OCI-LY7 (cell line): ENCODE measurements at regions not wholly inside any gene's neighbourhood (a gene's known extent, or its start where the extent isn't known, plus 50 kb on each side); places are given as distances from the start of the nearest gene placed in this dataset.

Experiments
- EZH2phosphoT487 ChIP-seq: fragments of 200-600 bp; sonication (generic); IDR thresholded peaks from 2 replicates; pipeline ENCODE4 v1.6.1; 2018; ENCODE audit warnings: low read depth, borderline replicate concordance, mild to moderate bottlenecking, mixed run types, antibody characterized with exemption, low read length, moderate library complexity, mixed read lengths
- TF ChIP-seq, protein P1 (sequence below): fragments of 200-600 bp; sonication (generic); conservative IDR thresholded peaks from 2 replicates; pipeline ENCODE4 v1.5.1; 2014; ENCODE audit warnings: mild to moderate bottlenecking, antibody characterized with exemption, low read length, moderate library complexity, mixed read lengths

DNA sequence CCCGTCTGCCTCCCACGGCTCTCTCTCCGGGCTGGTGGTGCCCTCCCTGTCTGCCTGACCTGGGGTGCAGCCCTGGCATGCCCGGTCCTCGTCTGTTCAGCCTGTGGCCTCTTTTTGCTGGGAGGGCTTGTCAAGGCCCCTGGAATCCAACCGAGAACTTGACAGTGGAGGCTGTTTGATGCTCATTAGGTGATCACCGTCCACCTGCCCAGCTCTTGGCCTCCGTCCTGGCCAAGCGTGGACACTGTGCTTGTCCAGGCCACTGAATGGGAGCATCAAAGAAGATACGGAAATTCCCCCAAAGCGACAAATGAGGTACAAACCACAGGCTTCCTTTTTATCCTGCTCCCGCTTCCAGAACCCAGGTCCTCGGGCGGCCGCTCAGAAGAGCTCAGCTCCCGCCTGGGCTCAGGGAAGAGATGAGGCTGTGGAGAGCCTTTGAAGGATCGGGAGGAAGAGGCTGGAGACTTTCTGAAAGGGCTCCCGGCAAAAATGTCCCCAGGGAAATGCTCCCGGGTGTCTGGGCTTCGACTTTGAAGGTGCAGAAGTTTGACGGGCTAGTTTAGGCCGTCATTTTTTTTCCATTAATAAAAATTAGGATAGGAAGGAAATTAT lies 1273.9 kb downstream of the BRD1 start:
- TF ChIP-seq, protein P1, sequence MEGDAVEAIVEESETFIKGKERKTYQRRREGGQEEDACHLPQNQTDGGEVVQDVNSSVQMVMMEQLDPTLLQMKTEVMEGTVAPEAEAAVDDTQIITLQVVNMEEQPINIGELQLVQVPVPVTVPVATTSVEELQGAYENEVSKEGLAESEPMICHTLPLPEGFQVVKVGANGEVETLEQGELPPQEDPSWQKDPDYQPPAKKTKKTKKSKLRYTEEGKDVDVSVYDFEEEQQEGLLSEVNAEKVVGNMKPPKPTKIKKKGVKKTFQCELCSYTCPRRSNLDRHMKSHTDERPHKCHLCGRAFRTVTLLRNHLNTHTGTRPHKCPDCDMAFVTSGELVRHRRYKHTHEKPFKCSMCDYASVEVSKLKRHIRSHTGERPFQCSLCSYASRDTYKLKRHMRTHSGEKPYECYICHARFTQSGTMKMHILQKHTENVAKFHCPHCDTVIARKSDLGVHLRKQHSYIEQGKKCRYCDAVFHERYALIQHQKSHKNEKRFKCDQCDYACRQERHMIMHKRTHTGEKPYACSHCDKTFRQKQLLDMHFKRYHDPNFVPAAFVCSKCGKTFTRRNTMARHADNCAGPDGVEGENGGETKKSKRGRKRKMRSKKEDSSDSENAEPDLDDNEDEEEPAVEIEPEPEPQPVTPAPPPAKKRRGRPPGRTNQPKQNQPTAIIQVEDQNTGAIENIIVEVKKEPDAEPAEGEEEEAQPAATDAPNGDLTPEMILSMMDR = no peak
- TF ChIP-seq EZH2phosphoT487 = no peak
